ENCODE measurements at regions not wholly inside any gene's neighbourhood (a gene's known extent, or its start where the extent isn't known, plus 50 kb on each side); places are given as distances from the start of the nearest gene placed in this dataset.

- TF ChIP-seq IKZF3 (tag by site-specific recombination; IDR thresholded peaks at IDR 0.05): no peak
- no peak for TF ChIP-seq CTCF (tag by site-specific recombination; IDR thresholded peaks at IDR 0.05)
- no peak for TF ChIP-seq ZNF580 (tag by site-specific recombination; IDR thresholded peaks at IDR 0.05)
- no peak for TF ChIP-seq ZNF670 (tag by site-specific recombination; IDR thresholded peaks at IDR 0.05; ENCODE audit: low read depth)
- no peak for TF ChIP-seq ZNF561 (tag by site-specific recombination; IDR thresholded peaks at IDR 0.05; ENCODE audit: borderline replicate concordance)
- no peak for TF ChIP-seq KLF16 (tag by site-specific recombination; IDR thresholded peaks at IDR 0.05)
- TF ChIP-seq HOXA7 (CRISPR knock-in tag; IDR thresholded peaks at IDR 0.05; ENCODE audit: borderline replicate concordance): no peak
Observed at GRCh38 chrX:99795495-99795894, 614.6 kb downstream of the PCDH19 start.

Data from HEK293 (cell line).